ENCODE measurements at regions not wholly inside any gene's neighbourhood (a gene's known extent, or its start where the extent isn't known, plus 50 kb on each side); places are given as distances from the start of the nearest gene placed in this dataset.

DNA sequence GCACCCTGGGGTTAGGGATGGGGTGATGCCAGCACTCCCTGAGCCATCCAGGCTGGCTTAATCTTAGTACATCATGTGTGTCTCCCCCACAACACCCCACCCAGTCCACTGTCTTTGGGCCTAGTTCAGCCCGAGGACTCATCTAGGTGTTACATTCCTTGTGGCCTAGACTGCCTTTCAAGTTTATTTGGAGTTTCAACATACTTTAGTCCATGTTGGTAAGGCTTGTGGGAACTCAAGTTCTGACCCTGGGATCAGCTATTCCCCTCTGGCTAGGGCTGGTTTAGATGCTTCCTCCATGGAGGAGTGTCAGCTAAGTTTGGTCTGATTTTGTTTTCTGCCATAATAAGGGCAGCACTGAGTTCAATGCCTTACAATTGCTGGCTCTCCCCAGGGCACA lies 302.4 kb downstream of the SMARCA2 start:
- DNase-seq (ENCODE audit: low spot score) = no peak

DNA sequence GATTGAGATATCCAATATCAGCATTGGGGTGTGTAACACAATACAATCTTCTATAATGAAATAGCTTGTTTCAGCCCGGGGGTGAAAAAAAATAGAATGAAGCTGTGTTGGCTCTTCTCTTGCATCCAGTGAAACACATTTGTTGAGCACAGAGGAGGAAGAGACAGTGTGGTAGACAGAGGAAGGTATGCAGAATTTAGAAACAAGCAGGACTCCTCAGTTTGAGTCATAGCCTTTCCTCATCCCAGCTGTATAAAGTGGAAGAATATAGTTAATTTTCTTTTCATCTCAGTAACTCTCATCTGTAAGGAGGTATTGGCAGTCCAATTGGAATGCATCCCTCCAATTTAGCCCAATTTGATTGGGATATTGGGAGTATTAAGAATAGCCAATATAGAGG lies 302.2 kb upstream of the VLDLR start:
- no peak for DNase-seq (ENCODE audit: low spot score)

DNA sequence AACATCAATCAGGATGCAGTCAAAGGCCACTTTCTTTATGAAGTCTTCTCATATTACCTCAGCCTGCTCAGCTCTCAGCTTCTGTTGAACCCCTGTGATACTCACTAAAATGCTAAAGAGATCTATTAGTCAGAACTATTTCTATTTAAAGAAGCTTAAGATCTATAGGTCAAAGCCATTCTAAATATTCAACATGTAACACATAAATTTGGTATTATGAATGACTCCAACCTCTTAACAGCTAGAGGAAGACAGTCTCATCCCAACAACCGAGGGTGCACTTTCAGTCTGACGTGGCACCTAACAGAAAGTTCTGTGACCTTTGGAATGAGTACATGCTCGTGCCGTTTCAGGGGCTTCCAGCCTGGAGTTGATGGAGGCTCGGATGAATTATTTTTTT lies 301.5 kb upstream of the VLDLR start:
- no peak for DNase-seq (ENCODE audit: low spot score)

DNA sequence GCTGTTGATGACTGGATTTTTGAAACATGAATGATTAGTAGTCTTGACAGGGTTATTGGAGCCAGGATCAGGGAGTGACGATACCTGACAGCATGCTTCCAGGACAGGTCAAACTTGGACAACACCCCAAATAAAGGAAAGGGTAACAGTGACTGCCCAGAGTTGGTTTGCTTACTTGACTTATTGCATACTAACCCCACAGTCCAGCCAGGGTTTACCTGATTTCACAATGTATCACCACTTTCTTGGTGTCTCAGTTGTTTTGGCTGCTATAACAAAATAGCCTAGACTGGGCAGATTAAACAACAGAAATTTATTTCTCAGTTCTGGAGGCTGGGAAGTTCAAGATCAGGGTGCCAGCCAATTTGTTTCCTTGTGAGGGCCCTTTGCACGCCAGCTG lies 301.0 kb upstream of the VLDLR start:
- no peak for DNase-seq (ENCODE audit: low spot score)

DNA sequence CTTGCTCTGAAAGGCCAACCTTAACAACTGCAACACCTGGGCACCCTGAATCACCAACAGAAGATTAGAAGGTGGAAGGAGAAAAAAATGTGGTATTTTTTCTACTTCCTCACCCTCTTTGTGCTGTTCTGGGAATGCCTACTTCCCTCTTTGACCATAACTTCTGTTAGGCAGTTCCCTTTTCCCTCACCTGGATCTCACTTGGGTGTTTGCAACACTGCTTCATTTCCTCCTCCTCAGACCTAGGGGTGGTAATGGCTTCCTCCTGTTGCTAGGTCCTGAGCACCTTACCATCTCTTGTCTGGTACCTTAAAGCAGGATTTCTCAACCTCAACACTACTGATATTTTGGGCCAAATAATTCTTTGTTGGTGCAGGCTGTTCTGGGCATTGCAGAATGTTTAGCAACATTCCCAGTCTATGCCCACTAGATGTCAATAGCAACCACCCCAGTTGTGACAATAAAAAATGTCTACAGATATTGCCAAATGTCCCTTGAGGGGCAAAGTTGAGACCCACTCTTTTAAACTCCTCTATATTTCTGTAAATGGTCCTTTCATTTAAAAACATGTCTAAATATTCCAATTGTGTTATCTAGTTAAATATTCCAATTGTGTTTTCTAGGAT lies 300.0 kb upstream of the VLDLR start:
- no peak for DNase-seq (ENCODE audit: low spot score)

DNA sequence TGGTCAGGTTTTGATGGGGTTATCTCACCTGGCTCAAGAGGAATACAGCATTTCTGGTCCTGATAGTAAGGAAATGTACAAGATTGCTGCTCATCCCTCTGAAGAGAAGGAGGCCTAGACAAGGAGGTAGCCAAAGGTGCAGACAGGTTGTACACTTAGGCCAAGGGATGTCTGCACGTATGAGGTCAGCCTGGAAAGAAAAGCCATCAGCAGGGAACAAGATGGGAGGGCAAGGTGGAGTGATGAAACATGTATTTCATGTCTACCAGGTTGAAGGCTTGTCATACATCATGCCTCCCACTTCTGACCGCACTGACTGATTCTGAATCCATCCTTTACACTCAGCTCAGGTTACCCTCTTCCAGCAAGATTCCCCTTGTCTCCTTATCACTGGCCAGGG lies 296.8 kb upstream of the VLDLR start:
- DNase-seq (ENCODE audit: low spot score) = no peak

DNA sequence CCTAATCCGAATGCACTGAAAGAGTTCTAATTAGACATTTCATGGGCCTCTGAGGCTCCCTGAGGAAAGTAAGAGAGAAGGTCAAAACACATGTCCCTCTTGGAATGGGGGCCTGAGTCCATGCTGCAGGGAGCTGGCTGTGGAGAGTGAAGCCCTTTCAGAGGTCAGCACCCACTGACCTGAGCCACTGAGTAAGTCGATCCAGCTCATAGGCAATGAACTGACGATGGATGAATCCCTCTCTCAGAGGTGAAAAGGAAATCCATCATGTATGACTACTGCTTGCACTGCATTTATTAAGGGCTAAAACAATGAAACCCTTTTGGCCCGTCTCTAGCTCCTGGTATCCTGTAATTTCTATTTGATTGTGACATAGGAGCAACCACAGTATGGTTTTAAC lies 288.9 kb upstream of the VLDLR start:
- no peak for DNase-seq (ENCODE audit: low spot score)

DNA sequence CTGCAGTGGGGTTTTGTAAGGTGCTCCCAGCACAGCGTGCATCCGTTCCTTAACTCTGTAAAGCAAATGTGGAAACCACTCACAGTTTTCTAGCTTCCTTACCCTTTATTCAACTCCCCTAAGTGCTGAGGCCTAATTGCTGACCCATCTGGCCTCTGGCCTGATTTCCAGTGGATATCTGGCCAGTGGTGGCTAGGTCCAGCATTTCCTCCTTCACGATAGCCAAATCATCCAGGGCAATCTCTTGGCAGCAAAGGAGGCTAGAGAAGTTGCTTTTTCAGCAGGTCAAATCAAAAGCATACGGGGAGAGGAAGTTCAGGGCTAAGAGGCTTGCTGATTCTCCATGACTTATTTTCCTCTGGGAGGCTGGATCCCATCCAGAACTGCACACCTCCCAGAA lies 286.3 kb upstream of the VLDLR start:
- DNase-seq (ENCODE audit: low spot score) = no peak

DNA sequence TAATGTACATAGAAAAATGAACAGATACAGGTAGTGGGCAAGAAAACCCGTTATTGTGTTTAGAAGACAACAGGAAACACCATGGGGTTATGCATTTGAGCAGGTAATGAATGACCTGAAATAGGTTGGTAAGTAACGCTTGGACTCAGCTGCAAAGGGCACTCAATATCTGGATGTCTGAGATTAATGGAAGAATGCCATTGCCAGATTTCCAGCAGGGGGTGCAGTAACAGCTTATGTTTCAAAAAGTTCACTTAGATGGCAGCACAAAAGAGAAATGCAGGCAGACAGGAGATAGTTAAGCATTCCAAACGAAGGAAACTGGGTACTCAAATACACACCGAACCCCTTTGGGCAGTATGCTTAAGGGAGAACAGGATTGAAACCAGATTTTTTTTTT lies 285.5 kb upstream of the VLDLR start:
- no peak for DNase-seq (ENCODE audit: low spot score)

DNA sequence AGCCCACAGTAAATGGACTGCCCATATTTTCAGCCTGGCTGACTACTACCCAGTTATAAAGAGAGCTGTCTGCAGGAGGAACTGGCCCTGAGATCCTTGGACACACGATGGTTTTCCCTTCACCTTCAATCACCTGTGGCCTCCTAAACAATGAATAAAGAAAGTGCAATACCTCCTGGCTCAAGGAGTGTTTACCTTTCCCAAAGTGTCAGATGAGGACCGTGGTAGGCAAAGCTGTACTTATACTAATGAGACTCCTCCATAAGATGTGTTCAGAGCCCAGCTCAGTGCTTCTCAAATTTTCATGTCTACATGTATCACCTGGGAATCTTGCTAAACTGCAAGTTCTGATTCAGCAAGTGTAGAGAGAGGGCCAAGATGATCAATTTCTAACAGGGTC lies 284.5 kb upstream of the VLDLR start:
- no peak for DNase-seq (ENCODE audit: low spot score)

DNA sequence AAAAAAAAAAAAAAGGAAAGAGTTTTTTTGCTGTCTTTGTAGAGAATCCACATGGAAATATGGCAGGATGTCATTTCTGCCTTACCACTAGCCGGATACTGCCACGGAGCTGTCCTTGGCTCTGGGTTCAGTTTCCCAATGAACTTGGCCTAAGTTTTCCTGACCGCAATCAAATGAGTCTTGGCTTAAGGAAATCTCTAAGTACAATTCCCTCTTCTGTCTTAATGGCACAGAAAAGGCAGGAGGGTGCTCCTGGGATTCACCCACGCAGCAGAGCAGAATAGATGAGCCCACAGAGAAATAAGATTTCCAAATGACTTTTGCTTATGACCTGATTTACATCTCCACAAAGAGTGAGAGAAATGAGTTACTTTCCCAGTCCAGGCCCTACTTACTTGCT lies 284.0 kb upstream of the VLDLR start:
- DNase-seq (ENCODE audit: low spot score) = no peak

DNA sequence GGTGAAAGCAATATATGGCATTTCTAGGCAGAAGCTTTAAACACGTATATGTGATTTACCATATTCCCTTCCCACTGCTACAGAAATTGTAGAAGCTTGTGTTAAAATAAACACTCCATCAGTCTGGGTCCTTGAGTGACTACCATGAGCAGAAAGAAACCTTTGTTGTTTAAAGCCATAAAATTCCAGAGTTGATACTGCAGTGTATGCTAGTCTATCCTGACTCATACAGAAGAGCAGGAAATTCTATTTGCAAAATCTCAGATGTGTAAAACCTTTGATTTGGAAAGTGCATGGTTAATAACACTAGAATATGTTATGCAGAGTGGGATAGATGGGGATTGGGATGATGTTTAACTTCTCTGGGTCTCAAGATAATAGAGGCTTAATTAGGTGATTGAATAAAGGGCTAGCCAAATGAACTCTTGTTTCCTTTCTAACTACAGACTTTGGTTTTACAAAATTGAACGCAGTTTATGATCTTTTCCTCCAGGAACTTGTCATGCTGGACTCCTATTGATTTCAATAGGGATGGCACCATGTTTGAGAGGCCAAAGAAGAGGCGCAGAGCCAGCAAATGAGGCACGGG lies 282.7 kb upstream of the VLDLR start:
- no peak for DNase-seq (ENCODE audit: low spot score)

DNA sequence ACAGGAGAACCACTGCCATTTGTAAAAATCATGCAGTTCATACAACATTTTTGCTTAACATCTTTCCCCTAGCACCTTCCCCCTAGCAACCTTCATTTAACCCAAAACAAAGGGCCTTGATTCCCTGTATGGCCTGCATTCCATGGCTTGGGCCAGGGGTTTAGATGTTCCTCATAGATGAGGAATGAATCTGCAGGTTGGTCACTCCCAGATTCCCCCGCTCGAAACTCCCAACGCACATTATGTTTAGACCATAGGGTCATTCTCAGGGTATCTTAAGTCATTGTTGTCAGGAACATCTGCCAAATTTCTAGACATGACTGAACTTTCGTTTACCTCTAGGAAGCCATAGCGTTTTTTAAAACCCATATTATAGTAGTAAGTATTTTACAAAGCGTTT lies 282.2 kb upstream of the VLDLR start:
- DNase-seq (ENCODE audit: low spot score) = no peak

DNA sequence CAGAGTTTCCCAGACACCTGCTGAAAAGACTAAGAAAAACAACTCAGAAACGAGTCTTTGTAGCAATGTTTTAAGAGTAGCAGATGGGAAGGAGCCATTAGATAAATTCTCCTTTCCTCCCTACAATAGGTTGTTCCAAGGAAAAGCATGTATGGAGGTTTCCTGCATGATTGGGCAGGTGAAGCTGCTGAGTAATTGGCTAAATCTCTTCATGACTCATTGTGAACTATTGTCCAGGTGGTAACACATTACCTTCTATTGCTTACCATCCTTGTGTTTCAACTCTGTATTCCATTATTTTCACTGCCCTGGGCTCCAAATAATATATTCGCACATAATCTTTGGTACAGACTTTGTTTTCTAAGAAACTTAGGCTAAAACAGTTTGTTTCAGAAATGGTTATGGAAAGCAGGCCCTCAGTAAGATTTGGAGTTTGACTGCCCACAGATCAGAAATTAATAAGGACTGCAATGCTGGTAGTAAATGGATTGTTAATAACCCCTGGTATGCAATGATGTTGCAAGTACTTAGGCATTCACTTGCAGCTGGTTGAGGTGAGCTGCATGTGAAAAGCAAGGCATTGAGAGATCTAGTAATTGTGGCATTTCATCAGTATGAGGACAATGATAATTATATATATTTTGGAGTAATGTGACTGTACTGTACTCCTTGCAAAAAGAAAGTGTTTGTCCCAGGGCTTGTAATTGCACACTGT lies 281.4 kb upstream of the VLDLR start:
- DNase-seq (ENCODE audit: low spot score) = no peak

DNA sequence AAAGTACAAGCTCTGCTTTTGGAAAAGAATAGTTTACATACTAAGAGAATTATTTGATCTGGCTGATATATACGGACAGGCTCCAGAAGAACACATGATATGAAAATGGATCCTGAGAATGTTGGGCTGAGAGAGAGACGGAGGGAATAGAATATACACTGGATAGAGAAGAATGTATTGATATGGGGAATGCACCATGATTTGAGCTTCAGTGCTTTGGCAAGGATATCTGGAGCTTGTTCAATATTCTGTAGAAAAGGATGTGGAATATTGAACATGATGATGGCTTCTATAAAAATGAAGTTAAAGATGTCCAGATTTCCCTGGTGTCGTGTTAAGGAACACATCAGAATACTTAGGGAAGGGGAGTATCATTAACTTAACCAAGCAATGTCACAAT lies 280.5 kb upstream of the VLDLR start:
- no peak for DNase-seq (ENCODE audit: low spot score)

DNA sequence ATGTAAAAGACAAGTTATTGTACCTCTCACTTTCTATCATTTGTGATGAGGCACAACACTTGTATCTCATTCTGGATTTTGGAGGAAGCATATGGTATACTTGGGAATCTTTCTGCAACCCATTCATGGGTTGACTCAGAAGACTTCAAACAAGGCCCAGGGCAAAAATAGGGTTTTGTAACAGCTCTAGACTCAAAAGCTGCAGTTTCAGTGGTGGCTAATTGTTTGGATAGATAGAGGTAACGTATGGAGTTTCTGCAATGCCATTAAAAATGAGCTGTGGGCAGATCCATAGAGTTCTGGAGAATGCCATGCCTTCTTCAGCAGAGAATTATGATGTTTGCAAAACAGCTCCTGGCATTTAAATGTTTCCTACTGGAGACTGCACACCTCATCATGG lies 279.6 kb upstream of the VLDLR start:
- DNase-seq (ENCODE audit: low spot score) = no peak

DNA sequence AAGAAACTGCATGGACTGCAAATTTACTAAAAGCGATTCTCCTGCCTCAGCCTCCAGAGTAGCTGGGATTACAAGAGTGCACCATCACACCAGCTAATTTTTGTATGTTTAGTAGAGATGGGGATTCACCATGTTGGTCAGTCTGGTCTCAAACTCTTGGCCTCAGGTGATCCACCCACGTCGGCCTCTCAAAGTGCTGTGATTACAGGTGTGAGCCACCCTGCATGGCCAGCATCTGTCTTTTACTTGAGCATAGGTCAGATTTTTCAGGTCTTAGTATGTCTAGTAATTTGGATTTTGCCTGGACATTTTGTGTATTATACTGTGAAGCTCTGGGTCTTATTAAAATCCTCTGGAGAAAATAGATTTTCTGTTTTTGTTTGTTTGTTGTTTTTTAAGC lies 277.8 kb upstream of the VLDLR start:
- no peak for DNase-seq (ENCODE audit: low spot score)

DNA sequence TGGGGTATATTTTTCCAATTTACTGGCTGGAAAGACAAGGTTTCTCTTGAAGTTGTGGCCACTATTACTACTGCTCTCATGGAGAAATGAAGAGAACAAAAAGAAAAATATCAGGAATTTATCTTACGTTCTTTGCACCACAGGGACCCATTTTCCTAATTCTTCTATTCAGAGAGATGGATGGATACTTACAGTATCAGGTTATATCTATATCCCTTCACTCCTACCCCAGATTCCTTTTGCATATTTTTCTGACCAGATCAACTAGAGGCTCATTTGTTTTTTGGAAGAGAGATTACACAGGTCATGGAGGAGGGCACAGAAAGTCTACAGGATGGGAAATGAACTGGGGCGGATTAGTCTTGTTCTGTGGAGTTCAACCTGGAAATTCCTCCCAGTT lies 277.2 kb upstream of the VLDLR start:
- no peak for DNase-seq (ENCODE audit: low spot score)

DNA sequence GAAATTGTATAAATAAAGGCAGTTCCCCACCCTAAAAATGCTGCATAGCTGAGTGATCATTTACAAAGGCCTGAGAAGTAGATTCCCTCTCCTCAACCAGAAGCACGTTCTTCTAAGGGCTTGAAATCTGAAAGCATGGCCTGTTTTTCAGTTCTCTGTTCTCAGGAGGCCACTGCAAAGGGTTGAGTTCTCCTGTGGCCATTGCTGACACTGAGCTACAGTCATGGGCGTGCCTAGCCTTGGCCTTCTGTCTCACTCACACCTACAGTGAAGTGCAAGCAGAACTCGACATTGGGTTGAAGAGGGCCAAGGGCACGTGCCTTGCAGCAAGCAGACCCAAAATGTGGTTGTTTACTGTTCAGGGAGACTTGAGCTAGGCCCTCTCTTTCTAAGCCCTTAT lies 276.6 kb upstream of the VLDLR start:
- DNase-seq (ENCODE audit: low spot score) = no peak

DNA sequence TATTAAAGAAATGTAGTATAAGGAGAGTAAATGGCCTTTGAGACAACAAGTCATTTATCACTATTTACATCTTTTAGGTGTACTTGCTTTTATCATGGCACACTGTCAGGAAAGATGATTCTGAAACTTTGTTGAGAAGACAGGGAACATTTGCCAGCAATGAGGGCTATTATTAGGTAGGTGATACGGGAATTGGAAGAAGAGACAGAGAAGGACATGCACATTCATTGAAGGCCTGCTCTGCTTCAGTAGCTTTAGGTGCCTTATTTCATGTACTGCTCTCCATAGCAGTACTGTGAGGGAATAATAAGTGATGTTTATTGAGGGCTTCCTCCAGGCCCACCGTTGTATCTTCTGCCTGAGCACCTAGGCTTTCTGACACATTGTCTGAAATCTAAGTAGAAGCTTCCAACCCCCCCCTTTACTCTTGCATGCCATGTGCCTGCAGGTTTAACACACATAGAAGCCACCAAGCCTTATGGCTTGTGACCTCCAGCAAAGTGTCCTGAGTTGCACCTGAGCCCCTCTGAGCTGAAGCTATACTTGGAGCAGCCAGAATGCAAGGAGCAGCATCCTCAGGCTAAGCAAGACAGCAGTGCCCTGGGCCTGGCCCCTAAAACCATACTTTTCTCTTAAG lies 275.2 kb upstream of the VLDLR start:
- DNase-seq (ENCODE audit: low spot score) = no peak

DNA sequence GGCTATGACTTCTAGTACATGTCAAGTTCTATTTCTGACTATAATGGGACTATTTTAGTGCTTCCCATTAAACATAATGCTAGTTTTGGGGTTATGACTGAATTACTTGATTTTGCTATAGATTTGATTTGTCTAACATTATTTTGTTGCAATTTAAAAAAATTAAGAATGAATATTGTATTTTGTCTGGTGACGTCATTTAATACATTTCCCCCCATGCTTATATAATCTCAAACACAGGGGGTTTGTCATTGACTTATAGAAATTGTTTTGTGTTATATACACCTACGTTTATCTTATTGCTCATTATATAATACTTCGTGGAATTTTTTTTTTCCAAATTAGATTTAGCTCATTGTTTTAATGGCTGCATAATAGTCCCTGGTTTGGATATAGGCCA lies 270.3 kb upstream of the VLDLR start:
- no peak for DNase-seq (ENCODE audit: low spot score)

DNA sequence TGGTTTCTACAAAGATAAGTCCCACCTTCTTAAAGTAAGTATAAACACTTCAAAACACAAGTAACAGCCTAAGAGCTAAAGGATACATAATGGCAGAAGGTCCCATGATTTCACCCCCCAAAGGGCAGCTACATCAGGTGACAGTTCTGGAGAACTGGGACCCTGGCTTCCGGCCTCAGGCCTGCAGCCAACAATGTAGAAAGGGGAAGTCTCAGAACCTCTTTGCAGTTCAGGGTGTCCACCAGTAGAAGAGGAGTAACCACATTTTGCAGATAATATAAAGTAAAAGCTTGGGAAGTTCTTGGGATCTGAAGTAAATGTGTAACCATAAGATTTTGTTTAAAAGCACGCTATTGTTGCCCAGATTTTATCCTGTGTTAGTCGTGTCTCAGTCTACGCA lies 267.4 kb upstream of the VLDLR start:
- no peak for DNase-seq (ENCODE audit: low spot score)
